CD4-positive, alpha-beta memory T cell (primary cell): ENCODE measurements at regions not wholly inside any gene's neighbourhood (a gene's known extent, or its start where the extent isn't known, plus 50 kb on each side); places are given as distances from the start of the nearest gene placed in this dataset.

Experiments
- CTCF ChIA-PET: fragments of 350-600 bp; sonication (Branson Sonifier 250); formaldehyde crosslinking; loops from one replicate; lab custom pipeline; 2021; ENCODE audit warnings: inconsistent platforms; ENCODE audit not compliant: partially characterized antibody; lab: Charles Lee
- POLR2A ChIA-PET: fragments of 350-600 bp; sonication (Branson Sonifier 250); formaldehyde crosslinking; loops from one replicate; lab custom pipeline; 2021; ENCODE audit not compliant: partially characterized antibody; lab: Charles Lee
- DNase-seq, 5 donors: peaks; one replicate each; pipeline versions ENCODE4 v3.0.0 to v3.0.0-alpha.2; 2020 to 2022; ENCODE audit warnings: mixed read lengths in 1 of 5
- H3K27ac ChIP-seq: one replicate; pipeline ENCODE4 v1.7.0; 2013; ENCODE audit warnings: low read depth, low read length
- H3K27me3 ChIP-seq: 2 replicates; pipeline ENCODE4 v1.7.0; 2013; ENCODE audit warnings: mild to moderate bottlenecking, low read length, moderate library complexity; ENCODE audit not compliant: insufficient read depth
- H3K36me3 ChIP-seq: 2 replicates; pipeline ENCODE4 v1.7.0; 2013; ENCODE audit warnings: mild to moderate bottlenecking, low read length, moderate library complexity; ENCODE audit not compliant: insufficient read depth
- H3K4me1 ChIP-seq: 2 replicates; pipeline ENCODE4 v1.7.0; 2013; ENCODE audit warnings: mild to moderate bottlenecking, low read length, moderate library complexity; ENCODE audit not compliant: insufficient read depth
- H3K4me3 ChIP-seq, 2 donors: one replicate each; pipeline ENCODE4 v1.7.0; 2013; ENCODE audit warnings: low read length in 2 of 2, mild to moderate bottlenecking in 1 of 2
- H3K9me3 ChIP-seq, 2 donors: one replicate each; pipeline ENCODE4 v1.7.0; 2013; ENCODE audit warnings: low read length in 2 of 2, control low read depth in 1 of 2; ENCODE audit not compliant: control insufficient read depth in 1 of 2
- H3K27ac Mint-ChIP-seq, 7 donors: one replicate each; pipeline ENCODE4 v1.8.0; 2020 to 2021; ENCODE audit warnings: mixed read lengths in 7 of 7, mild to moderate bottlenecking in 6 of 7, inconsistent platforms in 3 of 7, moderate library complexity in 3 of 7
- H3K27me3 Mint-ChIP-seq, 2 donors: one replicate each; pipeline ENCODE4 v1.8.0; 2020 to 2021; ENCODE audit warnings: mixed read lengths in 2 of 2
- H3K36me3 Mint-ChIP-seq, 2 donors: one replicate each; pipeline ENCODE4 v1.8.0; 2020 to 2021; ENCODE audit warnings: mixed read lengths in 2 of 2, inconsistent platforms in 1 of 2, mild to moderate bottlenecking in 1 of 2
- H3K4me1 Mint-ChIP-seq, 4 donors: one replicate each; pipeline ENCODE4 v1.8.0; 2020 to 2021; ENCODE audit warnings: mixed read lengths in 4 of 4, mild to moderate bottlenecking in 1 of 4
- H3K4me3 Mint-ChIP-seq, 8 donors: one replicate each; pipeline ENCODE4 v1.8.0; 2020 to 2021; ENCODE audit warnings: mixed read lengths in 8 of 8, mild to moderate bottlenecking in 7 of 8, moderate library complexity in 6 of 8, inconsistent platforms in 3 of 8
- H3K9me3 Mint-ChIP-seq, 8 donors: one replicate each; pipeline ENCODE4 v1.8.0; 2020 to 2021; ENCODE audit warnings: mixed read lengths in 8 of 8, mild to moderate bottlenecking in 5 of 8, inconsistent platforms in 3 of 8, moderate library complexity in 1 of 8
- intact Hi-C: fragments of 100-400 bp; cut with micrococcal nuclease; formaldehyde crosslinking; loops from one replicate; pipeline ENCODE4 v1.15.1; 2023

GRCh38 chr5:82889088-82889487 lies 188.1 kb downstream of the TMEM167A start:
- Histone ChIP-seq H3K9me3 (no peaks in the 10 kb centered on the region), H3K4me1 (no peaks in the 10 kb centered on the region), H3K27ac (no peak overlapping the region), H3K4me3 (no peak overlapping the region), H3K36me3 (no peaks in the 10 kb centered on the region), H3K27me3 (no peaks in the 10 kb centered on the region)
- CTCF ChIA-PET = no interaction called here
- intact Hi-C loops = no loop called here
- no peak for DNase-seq
- peaks cover 0 to 2% (median 0%) of the 10 kb centered on the region in 8 donors for H3K9me3 Mint-ChIP-seq
- H3K36me3 Mint-ChIP-seq = no peaks in the 10 kb centered on the region
- H3K27ac Mint-ChIP-seq = no peak overlapping the region
- H3K4me3 Mint-ChIP-seq = no peak overlapping the region
- peaks cover 5 to 14% of the 10 kb centered on the region in 2 donors for H3K27me3 Mint-ChIP-seq
- POLR2A ChIA-PET = no interaction called here
- peaks cover 0 to 4% (median 0%) of the 10 kb centered on the region in 4 donors for H3K4me1 Mint-ChIP-seq

- no peak overlapping the region for H3K27ac Mint-ChIP-seq
- Histone ChIP-seq H3K4me1 (no peaks in the 10 kb centered on the region), H3K36me3 (no peaks in the 10 kb centered on the region), H3K9me3 (no peaks in the 10 kb centered on the region), H3K4me3 (no peak overlapping the region), H3K27me3 (no peaks in the 10 kb centered on the region), H3K27ac (no peak overlapping the region)
- intact Hi-C loops = no loop called here
- ChIA-PET CTCF (no interaction called here), POLR2A (no interaction called here)
- no peak overlapping the region for H3K4me3 Mint-ChIP-seq
- DNase-seq = no peak
- H3K4me1 Mint-ChIP-seq = peaks cover 0 to 4% (median 0%) of the 10 kb centered on the region in 4 donors
- peaks cover 4 to 15% of the 10 kb centered on the region in 2 donors for H3K27me3 Mint-ChIP-seq
- H3K9me3 Mint-ChIP-seq = peaks cover 0 to 2% (median 0%) of the 10 kb centered on the region in 8 donors
- H3K36me3 Mint-ChIP-seq = no peaks in the 10 kb centered on the region
Measured at GRCh38 chr5:82886911-82887310, 190.3 kb downstream of the TMEM167A start.

GRCh38 chr5:82885627-82886389 lies 191.4 kb downstream of the TMEM167A start:
- Mint-ChIP-seq H3K36me3 (no peaks in the 10 kb centered on the region), H3K27me3 (peaks cover 4 to 18% of the 10 kb centered on the region in 2 donors), H3K4me1 (peaks cover 0 to 4% (median 0%) of the 10 kb centered on the region in 4 donors), H3K27ac (no peak overlapping the region), H3K9me3 (peaks cover 0 to 4% (median 2%) of the 10 kb centered on the region in 8 donors), H3K4me3 (no peak overlapping the region)
- no peak for DNase-seq
- H3K9me3 ChIP-seq = no peaks in the 10 kb centered on the region
- H3K27ac ChIP-seq = no peak overlapping the region
- H3K36me3 ChIP-seq = no peaks in the 10 kb centered on the region
- H3K4me3 ChIP-seq = no peak overlapping the region
- POLR2A ChIA-PET = no interaction called here
- intact Hi-C loops = no loop called here
- no peaks in the 10 kb centered on the region for H3K4me1 ChIP-seq
- H3K27me3 ChIP-seq = no peaks in the 10 kb centered on the region
- CTCF ChIA-PET = no interaction called here

- Histone ChIP-seq H3K36me3 (no peaks in the 10 kb centered on the region), H3K27ac (no peak overlapping the region), H3K9me3 (peaks cover 0 to 4% of the 10 kb centered on the region in 2 donors), H3K4me1 (no peaks in the 10 kb centered on the region), H3K27me3 (no peaks in the 10 kb centered on the region), H3K4me3 (no peak overlapping the region)
- intact Hi-C loops = no loop called here
- Mint-ChIP-seq H3K4me3 (no peak overlapping the region), H3K27ac (no peak overlapping the region), H3K4me1 (peaks cover 0 to 4% (median 0%) of the 10 kb centered on the region in 4 donors), H3K9me3 (peaks cover 2 to 11% (median 7%) of the 10 kb centered on the region in 8 donors), H3K36me3 (peaks cover 0 to 2% of the 10 kb centered on the region in 2 donors), H3K27me3 (peaks cover 4 to 18% of the 10 kb centered on the region in 2 donors)
- CTCF ChIA-PET = no interaction called here
- POLR2A ChIA-PET = no interaction called here
- DNase-seq = no peak
Measured at GRCh38 chr5:82884821-82885471, 192.2 kb downstream of the TMEM167A start.

GRCh38 chr5:82882316-82882715 lies 194.9 kb downstream of the TMEM167A start:
- no peak overlapping the region for H3K27ac Mint-ChIP-seq
- H3K9me3 ChIP-seq = peaks cover 0 to 8% of the 10 kb centered on the region in 2 donors
- no peak overlapping the region for H3K4me3 Mint-ChIP-seq
- no peaks in the 10 kb centered on the region for H3K27me3 ChIP-seq
- no peaks in the 10 kb centered on the region for H3K4me1 ChIP-seq
- intact Hi-C loops = no loop called here
- H3K27me3 Mint-ChIP-seq = peaks cover 4 to 10% of the 10 kb centered on the region in 2 donors
- H3K36me3 ChIP-seq = no peaks in the 10 kb centered on the region
- H3K4me1 Mint-ChIP-seq = peaks cover 0 to 4% (median 0%) of the 10 kb centered on the region in 4 donors
- no peak for DNase-seq
- ChIA-PET POLR2A (no interaction called here), CTCF (no interaction called here)
- H3K27ac ChIP-seq = no peak overlapping the region
- peaks cover 0 to 7% of the 10 kb centered on the region in 2 donors for H3K36me3 Mint-ChIP-seq
- H3K9me3 Mint-ChIP-seq = peaks cover 2 to 37% (median 28%) of the 10 kb centered on the region in 8 donors
- H3K4me3 ChIP-seq = no peak overlapping the region

- Mint-ChIP-seq H3K9me3 (peaks cover 2 to 37% (median 28%) of the 10 kb centered on the region in 8 donors), H3K36me3 (peaks cover 0 to 7% of the 10 kb centered on the region in 2 donors), H3K4me1 (peaks cover 0 to 4% (median 0%) of the 10 kb centered on the region in 4 donors), H3K27me3 (peaks cover 4 to 10% of the 10 kb centered on the region in 2 donors), H3K27ac (no peak overlapping the region), H3K4me3 (no peak overlapping the region)
- Histone ChIP-seq H3K36me3 (no peaks in the 10 kb centered on the region), H3K27me3 (no peaks in the 10 kb centered on the region), H3K4me1 (no peaks in the 10 kb centered on the region), H3K4me3 (no peak overlapping the region), H3K9me3 (peaks cover 0 to 8% of the 10 kb centered on the region in 2 donors), H3K27ac (no peak overlapping the region)
- ChIA-PET CTCF (no interaction called here), POLR2A (no interaction called here)
- intact Hi-C loops = no loop called here
- DNase-seq = no peak
Measured at GRCh38 chr5:82881571-82882174, 195.5 kb downstream of the TMEM167A start.

GRCh38 chr5:82879089-82879488 lies 198.1 kb downstream of the TMEM167A start:
- H3K36me3 ChIP-seq = no peaks in the 10 kb centered on the region
- POLR2A ChIA-PET = no interaction called here
- no peak overlapping the region for H3K27ac Mint-ChIP-seq
- H3K27me3 ChIP-seq = no peaks in the 10 kb centered on the region
- peaks cover 0 to 8% of the 10 kb centered on the region in 2 donors for H3K9me3 ChIP-seq
- intact Hi-C loops = no loop called here
- no peaks in the 10 kb centered on the region for H3K4me1 ChIP-seq
- no peak overlapping the region for H3K4me3 ChIP-seq
- no peak for DNase-seq
- no peak overlapping the region for H3K27ac ChIP-seq
- H3K9me3 Mint-ChIP-seq = peaks cover 0 to 41% (median 29%) of the 10 kb centered on the region in 8 donors
- H3K4me3 Mint-ChIP-seq = no peak overlapping the region
- CTCF ChIA-PET = no interaction called here
- H3K36me3 Mint-ChIP-seq = peaks cover 0 to 7% of the 10 kb centered on the region in 2 donors
- peaks cover 0 to 6% of the 10 kb centered on the region in 2 donors for H3K27me3 Mint-ChIP-seq
- H3K4me1 Mint-ChIP-seq = no peaks in the 10 kb centered on the region
